CD4-positive, alpha-beta T cell treated with Interleukin-17A for 4 hours (primary cell): ENCODE measurements at regions not wholly inside any gene's neighbourhood (a gene's known extent, or its start where the extent isn't known, plus 50 kb on each side); places are given as distances from the start of the nearest gene placed in this dataset.
"Not testable (repeated sequence)": the region's sequence is repeated elsewhere in the genome, so short reads cannot be mapped to it uniquely, and the experiment has no call there.

ENCODE experiments used
- DNase-seq: peaks from one replicate; pipeline ENCODE4 v3.0.0-alpha.2; 2020; ENCODE audit warnings: mixed read lengths

DNA sequence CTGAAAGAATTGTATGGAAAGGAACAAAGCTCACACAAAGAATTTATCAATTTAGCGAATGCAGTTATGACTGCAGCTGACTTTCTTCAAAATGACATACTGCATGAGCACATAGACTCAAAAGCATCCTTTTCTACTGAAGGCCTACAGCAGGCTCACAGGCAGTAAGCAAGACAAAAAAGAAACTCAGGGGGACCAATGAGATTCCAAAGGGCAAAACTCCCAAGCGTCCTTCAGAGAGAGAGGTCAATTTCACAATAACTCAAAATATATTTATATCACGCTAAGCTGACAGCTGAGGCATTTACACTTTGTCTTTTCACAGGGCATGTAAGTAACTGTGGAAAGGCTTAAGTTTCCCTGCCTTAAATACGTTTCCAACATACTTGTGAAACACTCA, 427.9 kb upstream of the RASGRP1 start:
- no peak for DNase-seq

DNA sequence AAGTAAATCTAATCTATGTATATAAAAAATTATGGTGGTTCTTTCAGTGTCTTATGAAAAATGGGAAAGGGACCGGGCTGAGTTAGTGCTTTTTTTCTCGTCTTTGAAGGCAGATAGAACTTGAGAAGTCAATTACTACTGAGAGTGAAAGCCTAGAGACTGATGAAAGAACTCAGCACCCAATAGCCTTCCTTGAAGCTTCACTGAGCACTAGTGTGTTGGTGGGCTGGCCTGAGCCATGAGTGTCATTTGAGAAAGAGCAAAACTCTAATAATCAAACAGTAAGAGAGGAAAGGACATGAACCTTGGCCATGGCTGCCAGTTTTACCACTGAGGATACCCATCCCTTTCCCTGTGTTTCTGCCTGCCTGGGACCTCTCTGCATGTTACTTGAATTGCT, 428.3 kb upstream of the RASGRP1 start:
- DNase-seq: no peak

DNA sequence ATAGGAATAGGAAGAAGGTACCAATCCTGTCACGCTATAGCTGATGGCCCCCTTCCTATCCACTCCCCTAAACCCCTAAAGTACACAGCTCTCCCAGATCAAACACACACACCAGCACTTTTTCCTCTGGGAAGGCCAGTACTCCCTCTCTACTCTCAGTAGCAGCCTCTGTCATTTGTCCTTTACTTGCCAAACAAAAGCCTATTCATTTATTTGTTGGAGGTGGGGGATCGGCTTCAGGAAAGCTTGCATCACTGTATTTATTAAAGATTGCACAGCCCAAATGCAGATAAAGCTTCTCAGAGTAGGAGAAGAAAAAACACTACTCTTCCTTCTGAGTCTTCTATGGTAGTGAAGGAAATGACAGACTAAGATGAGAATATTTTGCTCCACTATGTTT, 429.7 kb upstream of the RASGRP1 start:
- no peak for DNase-seq

DNA sequence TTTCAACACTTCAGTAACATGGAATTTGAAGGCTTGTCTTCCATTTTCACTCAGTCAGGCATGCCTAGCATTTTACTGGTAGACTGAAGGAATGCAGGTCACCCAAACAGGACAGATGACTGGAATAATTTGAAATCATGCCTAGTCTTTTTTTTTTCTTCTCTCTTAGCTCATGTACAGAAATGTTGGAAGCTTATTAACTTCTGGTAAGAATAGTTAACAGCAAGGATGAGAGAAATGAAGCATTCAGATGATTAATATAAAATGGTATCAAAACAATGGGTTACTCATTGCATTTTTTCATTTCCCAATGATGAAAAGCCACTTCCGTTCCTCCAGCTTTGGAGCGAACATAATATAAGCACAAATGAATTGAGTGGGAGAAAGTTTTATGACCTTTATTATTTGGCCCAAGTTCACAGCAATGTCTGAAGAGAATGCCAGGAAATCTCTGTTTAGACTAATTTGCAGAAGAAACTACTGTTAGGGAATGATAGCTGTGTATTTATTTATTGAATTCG, 431.6 kb upstream of the RASGRP1 start:
- no peak for DNase-seq

DNA sequence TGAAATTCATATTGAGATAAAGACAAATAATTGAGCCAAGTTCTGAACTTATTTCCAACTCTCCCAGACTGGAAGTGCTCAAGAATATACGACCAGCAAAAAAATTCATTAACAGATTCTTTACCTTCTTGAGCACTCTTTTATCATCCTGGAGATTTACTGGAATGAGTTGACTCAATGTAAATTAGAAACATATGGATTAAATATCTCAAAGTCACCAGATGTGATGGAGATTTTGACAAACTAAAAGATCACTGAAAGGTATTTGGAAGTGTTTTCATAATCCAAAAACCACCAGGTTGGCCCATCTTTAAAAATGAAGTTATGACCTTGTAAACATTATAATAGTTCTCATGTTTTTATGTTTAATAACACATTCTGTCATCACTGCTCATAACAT, 433.2 kb upstream of the RASGRP1 start:
- DNase-seq: no peak

DNA sequence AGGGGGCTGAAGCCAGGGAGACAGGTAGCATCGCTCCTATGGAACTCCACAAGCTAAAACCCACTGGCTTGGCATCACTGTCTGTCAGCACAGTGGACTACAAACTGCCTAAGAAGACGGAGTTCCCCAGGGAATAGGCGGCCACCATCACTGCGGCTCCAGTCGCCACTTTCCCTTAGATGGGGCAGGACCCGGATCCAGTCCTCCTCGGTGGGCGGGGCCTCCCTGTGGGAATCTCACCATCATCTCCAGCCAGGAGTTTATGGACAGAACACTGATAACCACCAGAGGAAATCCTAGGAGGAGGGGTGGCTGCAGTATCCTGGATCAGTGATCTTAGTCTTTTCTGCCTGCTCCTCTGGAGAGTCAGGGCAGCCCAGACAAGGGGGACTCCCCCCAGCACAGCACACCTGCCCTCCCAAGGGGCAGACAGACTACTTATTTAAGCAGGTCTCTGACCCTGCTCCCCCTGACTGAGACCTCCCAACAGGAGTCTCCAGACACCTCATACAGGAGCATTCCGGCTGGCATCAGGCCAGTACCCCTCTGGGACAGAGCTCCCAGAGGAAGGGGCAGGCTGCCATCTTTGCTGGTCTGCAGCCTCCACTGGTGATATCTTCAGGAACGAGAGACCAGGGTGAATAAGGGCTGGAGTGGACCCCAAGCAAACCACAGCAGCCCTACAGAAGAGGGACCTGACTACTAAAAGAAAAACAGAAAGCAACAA, 435.6 kb upstream of the RASGRP1 start:
- no peak for DNase-seq

DNA sequence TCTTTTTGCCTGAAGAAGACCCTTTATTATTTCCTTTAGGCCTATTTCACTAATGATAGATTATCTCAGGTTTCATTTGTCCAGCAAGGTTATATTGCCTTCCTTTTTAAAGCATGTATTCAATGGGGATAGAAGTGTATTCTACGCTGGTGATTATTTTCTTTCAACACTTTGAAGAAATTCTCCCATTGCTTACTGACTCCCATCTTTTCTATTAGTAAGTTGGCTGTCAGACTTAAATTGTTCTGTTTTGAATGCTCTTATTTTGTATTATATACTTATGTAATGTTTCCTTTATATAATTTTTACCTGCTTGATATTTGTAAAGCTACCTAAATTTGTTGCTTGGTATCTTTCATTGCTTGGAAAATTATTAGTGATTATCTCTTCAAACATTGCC, 445.1 kb upstream of the RASGRP1 start:
- no peak for DNase-seq

DNA sequence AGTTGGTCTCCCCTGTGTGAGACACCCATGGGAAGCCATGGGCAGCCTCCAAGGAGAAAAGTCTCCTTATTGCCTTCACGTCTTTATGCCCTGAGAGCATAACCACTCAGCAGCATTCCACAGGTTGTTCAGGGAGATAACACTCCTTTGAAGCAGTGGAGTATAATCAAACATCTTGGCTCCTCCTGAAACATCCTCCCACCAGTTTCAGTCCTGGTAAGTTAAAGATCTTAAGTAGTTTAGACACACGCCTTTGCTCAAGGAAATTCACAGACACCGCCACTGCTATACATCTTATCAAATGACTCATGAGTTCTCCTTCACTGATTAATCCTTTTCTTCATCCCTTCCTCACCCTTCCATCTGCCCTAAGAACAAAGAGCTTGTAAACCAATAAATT, 446.5 kb upstream of the RASGRP1 start:
- DNase-seq: not testable (repeated sequence)

DNA sequence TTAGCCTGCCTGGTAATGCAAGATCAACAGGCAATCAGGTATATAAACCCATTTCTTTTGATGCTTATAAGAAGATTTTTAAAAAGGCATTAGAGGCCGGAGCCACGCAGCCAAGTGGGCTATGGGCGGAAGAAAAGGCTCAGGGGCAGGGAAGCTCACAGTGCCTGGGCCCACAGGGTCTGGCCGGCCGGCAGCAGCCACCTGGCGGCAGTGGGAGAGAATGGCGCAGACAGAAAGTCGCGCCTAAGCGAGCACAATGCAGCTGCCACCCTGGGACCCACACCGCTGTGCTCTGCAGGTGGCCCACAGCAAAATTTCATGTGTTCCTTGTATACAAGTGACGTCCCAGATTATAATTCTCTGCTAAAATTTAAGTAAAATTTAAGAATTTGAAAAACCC, 448.6 kb upstream of the RASGRP1 start:
- DNase-seq: no peak

DNA sequence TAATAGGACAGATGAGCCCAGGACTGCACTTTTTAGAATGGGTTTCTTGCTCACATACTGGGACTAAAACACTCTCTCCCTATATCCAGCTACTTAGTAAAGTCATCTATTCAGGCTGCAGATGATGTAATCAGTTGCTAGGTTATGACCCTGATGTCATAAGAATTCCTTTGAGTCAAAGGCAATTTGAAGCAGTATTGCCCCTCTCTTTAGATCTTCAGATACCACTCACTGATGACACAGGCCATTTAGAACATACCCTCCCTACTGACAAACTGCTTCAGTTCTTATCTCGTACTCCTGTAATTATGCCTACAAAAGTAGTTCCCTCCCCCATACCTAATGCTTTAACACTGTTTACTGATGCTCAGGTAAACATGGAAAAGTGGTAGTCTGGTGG, 450.1 kb upstream of the RASGRP1 start:
- no peak for DNase-seq

DNA sequence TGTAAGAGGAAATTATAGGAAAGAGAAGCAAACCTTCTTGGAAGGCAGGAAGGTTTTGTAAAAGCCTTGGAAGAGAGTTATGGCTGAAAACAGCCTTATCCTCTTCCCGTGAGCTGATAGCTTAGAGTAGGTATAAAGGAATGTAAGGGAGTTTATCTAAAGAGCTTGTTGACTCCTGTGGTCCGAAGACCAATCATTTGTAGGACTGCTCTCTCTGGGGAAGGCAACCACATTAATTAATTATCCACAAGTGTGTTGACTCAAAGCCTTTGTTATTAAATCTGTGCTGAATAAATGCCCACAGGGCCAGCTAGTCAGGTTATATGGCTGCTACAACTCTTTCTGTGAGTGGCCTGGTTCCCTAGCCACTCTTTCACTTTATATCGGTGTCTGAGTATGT, 452.1 kb upstream of the RASGRP1 start:
- no peak for DNase-seq

DNA sequence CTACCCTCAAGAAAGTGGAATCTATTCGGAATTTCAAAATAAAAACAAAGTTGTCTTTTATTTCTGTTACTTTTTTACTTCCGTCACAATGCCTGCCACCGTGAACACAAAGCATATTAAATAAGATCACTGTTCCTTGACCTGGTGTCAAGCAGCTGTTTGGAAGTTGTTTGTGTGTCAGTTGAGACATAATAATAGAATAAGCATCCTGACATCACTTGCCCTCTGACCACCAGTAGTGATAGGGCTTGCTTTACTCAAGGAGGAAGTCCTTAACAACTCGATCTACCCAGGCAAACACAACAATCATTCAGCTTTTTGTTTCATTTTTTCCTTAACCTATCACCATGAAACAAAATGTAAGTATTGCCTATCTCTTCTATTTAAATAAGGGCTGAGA, 454.4 kb upstream of the RASGRP1 start:
- DNase-seq: no peak

DNA sequence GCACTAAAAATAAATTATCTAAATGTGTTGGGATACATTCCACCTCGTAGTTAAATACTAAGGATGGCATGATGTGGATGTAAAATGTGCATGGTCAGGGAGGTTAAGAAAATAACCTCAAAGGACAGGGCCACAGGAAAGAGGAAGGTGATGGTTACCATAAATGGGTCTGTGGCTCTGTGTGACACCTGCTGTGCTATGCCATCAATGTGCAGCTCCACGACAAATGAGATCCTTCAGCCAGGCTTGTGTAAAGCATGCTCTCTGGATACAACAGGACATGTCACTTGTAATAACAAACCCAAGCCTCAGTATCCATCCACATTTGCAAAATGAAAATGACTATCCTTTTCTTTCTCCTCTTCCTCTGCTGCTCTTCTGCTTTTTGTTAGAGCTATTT, 456.7 kb upstream of the RASGRP1 start:
- no peak for DNase-seq

DNA sequence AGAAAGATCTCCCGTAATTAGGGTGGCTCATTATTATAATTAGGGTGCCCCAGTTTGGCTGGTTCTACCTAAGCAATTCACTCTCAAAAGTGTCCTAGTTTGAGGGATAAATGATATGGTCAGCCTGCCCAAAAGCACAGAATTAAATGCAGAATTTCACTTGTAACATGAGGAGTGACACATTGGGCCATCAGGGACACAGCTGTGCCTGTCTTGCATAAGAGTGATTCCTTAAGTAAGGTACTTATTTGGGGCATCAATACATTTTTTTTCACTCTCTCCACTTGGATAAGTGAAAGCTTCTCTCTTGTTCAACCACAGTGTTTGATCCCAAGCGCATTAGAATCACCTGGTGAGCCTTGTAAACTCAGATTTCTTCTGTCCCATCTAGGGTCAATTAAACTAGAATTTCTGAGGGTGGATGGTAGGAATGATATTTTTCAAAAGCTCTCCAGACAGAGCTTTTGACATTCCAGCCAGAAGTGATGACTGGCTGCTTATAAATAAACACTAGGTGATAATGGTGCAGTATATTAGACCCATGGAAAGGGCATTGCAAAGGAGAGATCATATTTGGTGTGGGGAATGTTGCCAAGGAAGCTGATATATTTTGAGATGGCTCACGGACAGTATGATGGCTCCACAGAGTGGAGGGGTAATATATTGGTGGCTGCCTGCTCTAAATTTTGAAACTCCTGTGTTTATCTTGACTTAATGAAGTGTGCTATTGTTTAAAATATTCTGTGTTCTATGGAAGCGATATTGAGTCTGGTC, 458.1 kb upstream of the RASGRP1 start:
- no peak for DNase-seq

DNA sequence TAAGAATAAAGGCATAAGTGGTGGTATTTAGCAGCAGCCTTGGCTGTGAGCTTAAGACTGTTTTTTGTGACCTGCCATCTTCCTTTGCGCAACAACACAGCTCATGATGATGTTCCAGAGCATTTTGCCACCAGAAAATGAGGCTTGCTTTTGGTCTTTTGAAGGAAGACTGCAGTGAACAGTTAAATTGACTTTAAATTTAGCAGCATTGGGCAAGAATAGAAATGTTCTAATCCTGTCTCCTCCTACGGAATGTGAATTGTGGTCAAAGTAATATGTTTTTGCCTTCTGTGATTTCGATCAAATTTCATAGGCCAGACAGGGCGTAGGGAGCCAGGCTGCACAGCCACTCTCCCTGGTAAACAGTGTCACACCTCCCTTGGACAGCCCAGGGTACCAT, 460.7 kb upstream of the RASGRP1 start:
- no peak for DNase-seq

DNA sequence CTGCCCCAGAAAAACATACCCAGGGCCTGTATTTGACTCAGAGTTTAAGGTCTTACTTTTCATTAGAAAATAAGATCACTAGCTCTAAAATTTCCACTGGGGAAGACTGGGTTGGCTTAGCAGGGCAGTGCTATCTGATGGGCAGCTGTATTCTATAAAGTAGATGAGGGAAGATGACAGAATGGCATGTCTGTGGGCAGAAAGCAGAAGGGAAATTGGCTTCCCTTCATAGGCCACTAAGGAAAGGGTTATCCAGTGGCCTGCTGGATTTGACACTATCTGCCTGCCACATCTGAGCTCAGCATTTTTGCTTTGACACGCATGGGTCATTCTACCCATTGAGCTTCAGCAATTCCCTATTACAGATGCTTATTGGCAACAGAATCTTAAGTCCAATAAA, 461.3 kb upstream of the RASGRP1 start:
- DNase-seq: no peak

DNA sequence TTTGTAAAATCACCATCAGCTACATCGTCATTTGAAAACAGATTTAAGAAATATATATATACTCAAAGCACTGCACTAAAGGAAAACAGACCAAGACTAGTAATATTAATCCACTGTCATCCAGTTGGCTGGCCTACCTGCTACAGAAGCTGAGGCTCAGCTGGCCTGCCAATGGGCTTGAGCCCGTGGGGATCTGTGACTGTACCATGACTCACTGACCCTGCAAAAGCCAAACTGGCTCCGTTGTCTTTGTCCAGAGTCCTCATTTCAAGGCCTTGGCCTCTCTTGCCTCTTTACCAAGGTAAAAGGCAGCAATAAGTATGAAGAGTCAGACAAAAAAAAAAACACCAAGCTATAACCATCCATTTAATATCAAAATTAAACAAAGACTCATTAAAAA, 463.5 kb upstream of the RASGRP1 start:
- no peak for DNase-seq

DNA sequence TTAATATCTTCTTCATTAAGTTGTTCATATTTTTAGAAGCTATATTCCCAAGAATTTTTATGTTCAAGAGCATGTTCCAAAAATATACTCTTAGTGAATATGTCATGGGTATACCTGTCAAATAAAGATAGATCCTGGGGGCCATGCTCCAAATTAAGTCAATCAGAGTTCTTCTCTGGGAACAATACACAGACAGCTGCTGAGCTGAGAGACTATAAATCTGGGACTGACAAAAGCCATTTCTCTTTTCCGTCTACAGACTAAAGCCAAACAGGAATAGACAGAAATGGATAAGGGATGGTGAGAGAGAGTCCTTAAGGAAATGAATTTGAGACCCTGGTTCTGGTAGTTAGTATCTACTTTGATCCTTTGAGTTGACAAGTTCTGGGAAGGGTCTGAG, 465.1 kb upstream of the RASGRP1 start:
- DNase-seq: no peak

DNA sequence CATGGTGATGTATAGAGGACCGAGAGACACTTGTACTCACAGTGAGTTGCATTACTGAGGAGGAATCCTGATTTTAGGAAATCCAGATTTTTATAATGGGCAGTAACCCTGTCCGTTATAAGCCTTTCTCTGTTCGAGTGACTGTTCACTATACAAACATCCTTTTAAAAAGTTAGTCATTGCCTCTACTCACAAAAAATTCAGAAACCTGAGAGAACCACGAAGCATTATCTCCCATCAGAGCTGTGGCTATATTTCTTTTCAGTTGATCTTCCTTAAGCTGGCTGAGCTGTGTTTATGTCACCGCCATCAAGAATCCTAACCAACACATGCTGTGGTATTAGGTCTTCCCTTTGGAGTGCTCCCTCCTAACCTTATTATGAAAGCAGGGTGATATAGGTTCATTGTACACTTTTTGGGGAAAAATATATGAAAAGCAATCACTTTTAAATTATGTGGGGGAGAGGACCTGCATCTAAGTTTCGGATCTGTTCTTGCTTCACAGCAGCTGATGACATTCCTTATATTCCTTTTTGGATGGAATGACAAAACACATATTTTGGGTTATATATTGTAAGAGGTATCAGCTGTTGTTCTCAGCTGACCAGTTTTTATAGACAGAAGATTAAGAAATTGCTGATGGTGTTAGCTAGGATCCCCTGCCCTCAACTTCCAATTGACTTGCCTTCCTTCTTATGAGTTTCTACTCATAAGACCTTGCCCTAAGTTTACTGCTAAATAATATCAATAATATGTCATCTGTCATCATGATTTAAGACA, 465.9 kb upstream of the RASGRP1 start:
- DNase-seq: no peak

DNA sequence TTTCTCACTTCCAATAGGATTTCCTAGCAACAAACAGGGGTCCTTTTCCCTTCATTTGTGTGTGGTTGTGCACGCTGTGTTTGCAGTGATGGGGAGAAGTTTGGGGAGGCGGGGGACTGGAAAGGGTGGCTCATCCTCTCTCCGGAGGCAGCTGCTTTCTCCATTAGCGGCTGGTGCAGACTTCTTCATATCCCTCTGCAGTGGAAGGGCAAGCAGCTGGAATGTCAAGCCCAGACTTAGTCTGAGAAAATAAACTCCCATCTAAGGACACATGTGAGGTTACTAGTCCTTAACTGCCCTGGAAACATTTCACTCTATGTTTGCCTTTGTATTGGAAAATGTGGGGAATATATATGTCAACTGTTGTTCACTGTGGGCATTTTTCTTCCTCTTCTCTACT, 467.0 kb upstream of the RASGRP1 start:
- no peak for DNase-seq

DNA sequence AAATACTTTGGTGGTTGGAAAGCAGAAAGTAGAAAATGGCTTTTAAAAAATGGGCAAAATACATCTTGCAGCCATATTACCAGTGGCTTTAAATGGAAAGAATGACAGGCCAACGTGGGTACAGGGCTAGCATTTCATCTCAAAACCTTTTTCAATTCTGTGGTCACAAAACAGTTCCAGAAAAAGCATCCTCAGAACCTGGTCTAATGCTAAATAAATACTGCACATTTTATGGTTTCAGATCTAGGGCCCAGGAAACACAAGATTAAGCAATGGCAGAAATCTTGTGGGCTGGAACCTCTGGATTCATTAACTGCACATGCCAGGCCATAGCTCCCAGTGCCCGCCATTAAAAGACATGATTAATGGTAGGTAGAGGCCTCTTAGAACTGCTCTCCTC, 470.2 kb upstream of the RASGRP1 start:
- DNase-seq: no peak

DNA sequence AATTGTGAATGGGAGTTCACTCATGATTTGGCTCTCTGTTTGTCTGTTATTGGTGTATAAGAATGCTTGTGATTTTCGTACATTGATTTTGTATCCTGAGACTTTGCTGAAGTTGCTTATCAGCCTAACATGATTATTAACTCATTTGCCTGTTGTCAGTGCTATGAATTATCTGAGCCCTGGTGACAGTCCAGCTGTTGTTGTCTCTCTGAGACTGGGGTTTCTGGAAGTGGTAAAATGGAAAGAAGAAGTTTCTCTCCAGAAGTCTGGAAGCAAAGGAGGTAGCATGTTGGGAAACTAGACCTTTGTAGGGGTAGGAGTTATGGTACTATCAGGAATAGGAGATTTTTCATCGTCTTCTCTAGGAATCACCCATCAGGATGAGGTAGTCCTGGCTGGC, 473.0 kb upstream of the RASGRP1 start:
- DNase-seq: not testable (repeated sequence)

DNA sequence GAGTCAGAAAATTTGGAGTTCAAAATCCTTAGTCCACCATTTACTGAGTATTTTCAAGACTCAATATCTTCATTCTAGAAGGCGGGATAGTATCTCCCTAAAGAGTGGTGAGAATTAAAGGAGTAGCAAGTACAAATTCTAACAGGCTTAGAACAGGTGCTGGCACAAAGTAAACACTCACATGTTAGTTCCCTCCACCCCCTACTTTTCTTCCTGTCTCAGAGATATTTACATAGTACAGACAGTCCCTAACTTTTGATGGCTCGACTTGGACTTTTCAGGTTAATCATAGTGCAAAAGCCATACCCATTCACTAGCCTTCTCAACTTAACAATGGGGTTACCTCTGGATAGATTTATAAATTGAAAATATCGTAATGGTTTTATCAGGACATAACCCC, 476.2 kb upstream of the RASGRP1 start:
- DNase-seq: no peak
